Endothelial cell of umbilical vein (primary cell): ENCODE measurements at regions not wholly inside any gene's neighbourhood (a gene's known extent, or its start where the extent isn't known, plus 50 kb on each side); places are given as distances from the start of the nearest gene placed in this dataset.
A peak's percentile ranks its signal among the peaks of the same experiment; 100 is the strongest.

Experiments
- BruUV-seq: library from RNA; stranded (reverse); fragments of 400-500 nt; replicated peaks from 2 replicates; lab custom pipeline; 2021; lab: Mats Ljungman, UMichigan
- CTCF ChIA-PET: fragments of 300-600, 350-600 bp; sonication (Branson Sonifier 250); formaldehyde crosslinking; loops from one replicate; lab custom pipeline; 2021; ENCODE audit warnings: antibody characterized with exemption, inconsistent platforms; lab: Charles Lee
- POLR2A ChIA-PET: fragments of 300-600, 350-600 bp; sonication (Branson Sonifier 250); formaldehyde crosslinking; loops from one replicate; lab custom pipeline; 2021; ENCODE audit warnings: antibody characterized with exemption, inconsistent platforms; lab: Charles Lee
- DNase-seq: peaks from one replicate; pipeline ENCODE4 v3.0.0-alpha.2; 2011; ENCODE audit warnings: low read depth, low spot score
- FAIRE-seq: peaks from 2 replicates; lab custom pipeline; 2011; peaks lifted over from hg19 to GRCh38; lab: Jason Lieb, UNC
- H2AFZ ChIP-seq: 2 replicates; pipeline ENCODE4 v1.6.0; 2012; ENCODE audit warnings: low read depth, low read length, control low read depth, inconsistent platforms
- H3K27ac ChIP-seq: 2 replicates; pipeline ENCODE4 v1.5.1; 2011; ENCODE audit warnings: low read depth, mild to moderate bottlenecking, control low read depth, low read length, moderate library complexity; ENCODE audit not compliant: insufficient read depth
- H3K27me3 ChIP-seq, 2 experiments: 2 replicates each; pipeline versions ENCODE4 v1.6.0 to v1.6.1; 2011; ENCODE audit warnings: low read length in 2 of 2, mixed read lengths in 1 of 2; ENCODE audit not compliant: control insufficient read depth in 2 of 2, insufficient read depth in 2 of 2
- H3K36me3 ChIP-seq, 2 experiments: 2 replicates in 1 of 2; 3 replicates in 1 of 2; pipeline ENCODE4 v1.5.1; 2011; ENCODE audit warnings: low read length in 2 of 2, mild to moderate bottlenecking in 1 of 2, moderate library complexity in 1 of 2; ENCODE audit not compliant: control insufficient read depth in 2 of 2, insufficient read depth in 2 of 2; ENCODE audit errors: extremely low read depth in 1 of 2
- H3K4me1 ChIP-seq: 3 replicates; pipeline ENCODE4 v1.5.1; 2011; ENCODE audit warnings: mild to moderate bottlenecking, low read length; ENCODE audit not compliant: control insufficient read depth, insufficient read depth; ENCODE audit errors: extremely low read depth
- H3K4me2 ChIP-seq: 2 replicates; pipeline ENCODE4 v1.6.1; 2011; ENCODE audit warnings: low read length, control low read depth, mixed read lengths; ENCODE audit not compliant: insufficient read depth
- H3K4me3 ChIP-seq, 3 experiments: fragments of 200-600 bp in 1 of 3; sonication (generic), shearing (Covaris generic) in 1 of 3; replicated peaks in 1 of 3; 2 replicates each; pipeline ENCODE4 v1.5.1; 2011 to 2016; ENCODE audit warnings: control low read depth in 3 of 3, low read length in 3 of 3, mild to moderate bottlenecking in 2 of 3, inconsistent platforms in 1 of 3, low read depth in 1 of 3, moderate library complexity in 1 of 3; ENCODE audit not compliant: insufficient read depth in 1 of 3
- H3K79me2 ChIP-seq: 2 replicates; pipeline ENCODE4 v1.6.0; 2012; ENCODE audit warnings: low read length, inconsistent platforms; ENCODE audit not compliant: control insufficient read depth, insufficient read depth
- H3K9ac ChIP-seq: replicated peaks from 2 replicates; pipeline ENCODE3; 2011; ENCODE audit warnings: low read length, control low read depth; ENCODE audit not compliant: insufficient read depth; ENCODE audit errors: extremely low read depth
- H3K9me1 ChIP-seq: replicated peaks from 3 replicates; pipeline ENCODE4 v1.6.0; 2011; ENCODE audit warnings: mild to moderate bottlenecking, low read length; ENCODE audit not compliant: control insufficient read depth, insufficient read depth; ENCODE audit errors: extremely low read depth
- H3K9me3 ChIP-seq: replicated peaks from 2 replicates; pipeline ENCODE4 v1.5.1; 2012; ENCODE audit warnings: low read length, inconsistent platforms; ENCODE audit not compliant: control insufficient read depth, insufficient read depth
- H4K20me1 ChIP-seq: replicated peaks from 2 replicates; pipeline ENCODE3; 2011; ENCODE audit warnings: mild to moderate bottlenecking, low read length; ENCODE audit not compliant: control insufficient read depth, insufficient read depth; ENCODE audit errors: extremely low read depth
- CTCF ChIP-seq, 2 donors: IDR thresholded peaks; 1 replicate in 1 of 2; 2 replicates in 1 of 2; pipeline ENCODE4 v1.5.1; 2011; ENCODE audit warnings: low read length in 2 of 2, mild to moderate bottlenecking in 2 of 2, moderate library complexity in 2 of 2, control low read depth in 1 of 2, inconsistent platforms in 1 of 2, low read depth in 1 of 2; ENCODE audit not compliant: insufficient read depth in 1 of 2; ENCODE audit errors: extremely low read depth in 1 of 2
- EZH2 ChIP-seq: IDR thresholded peaks from 2 replicates; pipeline ENCODE4 v1.6.1; 2012; ENCODE audit warnings: borderline replicate concordance, low read depth, mild to moderate bottlenecking, moderate library complexity, low read length, inconsistent platforms; ENCODE audit not compliant: severe bottlenecking
- FOS ChIP-seq: IDR thresholded peaks from 2 replicates; pipeline ENCODE4 v1.6.1; 2011; ENCODE audit warnings: mild to moderate bottlenecking, low read length, moderate library complexity, borderline replicate concordance; ENCODE audit not compliant: insufficient read depth
- GATA2 ChIP-seq: IDR thresholded peaks from 2 replicates; pipeline ENCODE4 v1.7.0; 2011; ENCODE audit warnings: low read depth, mild to moderate bottlenecking, moderate library complexity, mixed read lengths, low read length; ENCODE audit not compliant: insufficient read length, insufficient read depth
- JUN ChIP-seq: IDR thresholded peaks from 2 replicates; pipeline ENCODE4 v1.6.1; 2011; ENCODE audit warnings: borderline replicate concordance, low read depth; ENCODE audit not compliant: insufficient read length, insufficient read depth
- MAX ChIP-seq: IDR thresholded peaks from 2 replicates; pipeline ENCODE4 v1.6.1; 2011; ENCODE audit not compliant: insufficient read depth, insufficient read length
- MYC ChIP-seq: IDR thresholded peaks from one replicate; pipeline ENCODE4 v1.6.1; 2011; ENCODE audit warnings: mild to moderate bottlenecking, low read depth, low read length
- POLR2A ChIP-seq: IDR thresholded peaks from 2 replicates; pipeline ENCODE4 v1.6.1; 2012; ENCODE audit warnings: low read depth, mild to moderate bottlenecking, control low read depth, low read length
- POLR2AphosphoS5 ChIP-seq: IDR thresholded peaks from 2 replicates; pipeline ENCODE4 v1.6.1; 2012; ENCODE audit warnings: low read depth, mild to moderate bottlenecking, control low read depth, low read length, moderate library complexity; ENCODE audit not compliant: insufficient read depth
- dilution Hi-C: fragments of 300-500 bp; cut with MboI; formaldehyde crosslinking; loops from one replicate; pipeline ENCODE4 v1.15.0; 2019; ENCODE audit warnings: low sequenced_read_pairs; ENCODE audit not compliant: extremely low pct_ligation_motif_present
- intact Hi-C: fragments of 100-400 bp; cut with micrococcal nuclease; formaldehyde crosslinking; loops from one replicate; pipeline ENCODE4 v1.10.0; 2022

GRCh38 chr13:97658556-97658955 is 224.6 kb downstream of the RAP2A start:
- no peak overlapping the region for H2AFZ ChIP-seq
- no TSS peak for BruUV-seq
- H3K9me1 ChIP-seq = no peaks in the 10 kb centered on the region
- no peaks in the 10 kb centered on the region for H3K79me2 ChIP-seq
- POLR2A ChIA-PET = no interaction called here
- peaks cover 54% of the 10 kb centered on the region for H3K4me1 ChIP-seq
- no peaks in the 10 kb centered on the region for H3K27me3 ChIP-seq
- dilution Hi-C loops (no loop called here), intact Hi-C loops (loop anchor here (1.0 to 2.0 kb wide), 4 partner anchors 10 to 628 kb away; no protein-coding TSS in a partner anchor)
- H3K4me2 ChIP-seq = peak overlapping the region; percentile 64
- H4K20me1 ChIP-seq = no peaks in the 10 kb centered on the region
- H3K9ac ChIP-seq = no peak overlapping the region
- no peaks in the 10 kb centered on the region for H3K9me3 ChIP-seq
- FAIRE-seq (no peak), DNase-seq (peak; percentile 61)
- no peaks in the 10 kb centered on the region for H3K36me3 ChIP-seq
- TF ChIP-seq GATA2 (no peak), MYC (no peak), POLR2AphosphoS5 (peak; percentile 17), FOS (no peak), MAX (no peak), EZH2 (no peak), CTCF (IDR thresholded peaks at IDR 0.05; ENCODE audit: extremely low read depth in 1 of 2, insufficient read depth in 1 of 2, low read depth in 1 of 2, low read length in 2 of 2) (no peak), POLR2A (no peak), JUN (no peak)
- CTCF ChIA-PET = interaction anchor here (0.9 to 3.4 kb wide), 9 partner anchors 10 to 640 kb away, joined by 3 to 17 read pairs (median 4); partner anchors contain the start of gene MBNL2
- H3K4me3 ChIP-seq = no peak overlapping the region
- no peak overlapping the region for H3K27ac ChIP-seq
